HTR-8/SVneo (cell line): ENCODE measurements at regions not wholly inside any gene's neighbourhood (a gene's known extent, or its start where the extent isn't known, plus 50 kb on each side); places are given as distances from the start of the nearest gene placed in this dataset.

ENCODE experiments used
- DNase-seq: peaks from one replicate; pipeline ENCODE4 v3.0.0; 2011; ENCODE audit warnings: low spot score, mixed read lengths; ENCODE audit not compliant: insufficient read length
- FAIRE-seq: peaks from 2 replicates; lab custom pipeline; 2011; peaks lifted over from hg19 to GRCh38; lab: Jason Lieb, UNC

DNA sequence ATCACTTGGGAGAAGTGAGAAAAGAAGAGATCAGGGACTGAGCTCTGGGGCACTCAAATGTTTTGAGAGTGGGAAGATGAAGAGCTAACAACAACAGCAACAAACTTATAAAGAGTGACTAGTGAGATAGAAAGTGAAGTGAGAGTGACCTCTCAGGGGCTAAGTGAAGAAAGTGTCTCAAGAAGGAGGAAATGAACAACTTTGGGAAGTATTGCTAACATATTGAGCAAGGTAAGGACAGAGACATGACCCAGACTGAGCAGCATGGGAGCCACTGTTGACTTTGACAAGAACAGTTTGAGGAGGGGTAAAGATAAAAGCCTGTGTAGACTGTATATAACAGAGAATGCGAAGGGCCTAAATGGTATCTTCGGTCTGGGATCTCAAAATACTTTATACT is 155.1 kb upstream of the BTG1 start:
- FAIRE-seq (no peak), DNase-seq (no peak)

DNA sequence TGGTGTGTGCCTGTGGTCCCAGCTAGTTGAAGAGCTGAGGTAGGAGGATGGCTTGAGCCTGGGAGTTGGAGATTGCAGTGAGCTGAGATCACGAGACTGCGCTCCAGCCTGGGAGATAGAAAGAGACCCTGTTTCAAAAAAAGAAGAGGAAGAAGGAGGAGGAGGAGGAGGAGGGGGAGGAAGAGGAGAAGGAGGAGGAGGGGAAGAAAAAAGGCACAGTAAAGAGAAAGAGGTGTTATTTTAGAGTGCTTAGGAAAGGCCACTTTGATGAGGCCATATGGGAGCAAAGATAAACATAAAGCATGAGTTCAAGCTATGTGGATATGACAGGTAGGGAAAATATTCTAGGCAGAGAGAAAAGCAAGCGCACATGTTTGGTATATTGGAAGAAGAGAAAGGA is 154.1 kb upstream of the BTG1 start:
- DNase-seq, result no peak
- no peak for FAIRE-seq

DNA sequence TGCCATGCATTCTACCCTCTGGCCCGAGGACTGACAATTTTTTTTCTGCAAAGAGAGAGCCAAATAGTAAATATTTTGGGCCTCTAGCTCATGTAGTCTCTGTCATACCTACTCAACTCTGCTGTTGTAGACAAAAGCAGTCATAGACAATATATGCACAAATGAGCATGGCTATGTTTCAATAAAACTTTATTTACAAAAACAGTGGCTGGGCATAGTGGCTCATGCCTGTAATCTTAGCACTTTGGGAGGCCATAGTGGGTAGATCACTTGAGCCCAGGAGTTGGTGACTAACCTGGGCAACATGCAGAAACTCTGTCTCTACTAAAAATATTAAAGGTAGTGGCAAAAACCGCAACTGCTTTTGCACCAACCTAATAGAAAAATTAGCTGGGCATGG is 153.7 kb upstream of the BTG1 start:
- DNase-seq (no peak), FAIRE-seq (no peak)

DNA sequence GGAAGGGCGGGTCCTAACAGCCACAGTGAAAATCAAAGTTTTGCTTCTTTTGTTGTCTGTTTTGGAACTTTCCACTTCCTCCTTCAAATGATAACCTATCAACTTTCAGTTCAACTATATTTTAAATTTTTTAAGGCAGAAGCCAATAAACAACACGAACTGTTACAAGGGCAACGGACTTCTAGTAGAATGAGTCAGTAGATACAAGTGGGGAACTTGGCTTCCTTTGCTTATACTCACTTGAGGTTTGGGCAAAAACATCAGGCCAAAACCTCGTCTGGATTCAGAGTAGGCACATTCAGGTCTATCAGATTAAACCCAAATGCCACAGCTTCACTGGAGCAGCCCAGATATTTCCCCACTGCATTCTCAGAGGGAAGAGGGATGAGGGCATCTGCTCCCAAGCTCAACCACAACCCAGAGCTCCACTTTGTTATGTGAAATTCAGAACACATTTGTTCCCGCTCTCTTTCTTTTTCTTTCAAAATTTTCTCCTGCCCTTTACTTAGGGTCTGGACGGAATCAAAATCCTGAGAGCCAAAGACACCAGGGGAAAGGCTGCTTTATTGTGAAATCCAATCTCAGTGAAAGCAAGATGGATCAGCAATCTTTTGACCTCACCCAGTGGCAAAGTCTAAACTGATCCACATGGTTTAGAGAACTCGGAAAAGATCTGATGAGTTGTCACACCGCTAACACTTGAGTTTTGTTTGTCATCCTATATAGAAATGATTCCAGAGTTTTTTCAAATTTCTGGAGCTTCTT is 152.5 kb upstream of the BTG1 start:
- DNase-seq (no peak), FAIRE-seq (no peak)

DNA sequence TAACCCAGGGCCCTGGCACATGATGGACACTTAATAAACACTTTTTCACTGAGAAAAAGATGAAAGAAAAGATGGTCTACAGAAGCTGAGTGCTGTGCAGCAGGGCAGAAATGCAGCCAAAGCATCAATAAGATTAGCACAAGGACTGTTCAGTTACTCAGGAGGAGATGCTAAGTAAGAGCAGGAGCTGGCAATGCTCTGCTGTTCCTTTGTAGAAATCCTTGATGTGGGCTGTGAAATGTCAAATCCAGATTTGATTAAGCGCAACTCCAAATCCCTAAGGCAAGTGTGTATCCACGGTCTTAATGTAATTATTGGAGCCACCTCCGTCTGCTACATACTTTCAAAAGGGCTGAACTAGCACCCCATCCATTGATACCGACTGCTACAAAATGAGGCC is 151.8 kb upstream of the BTG1 start:
- DNase-seq, result no peak
- no peak for FAIRE-seq

DNA sequence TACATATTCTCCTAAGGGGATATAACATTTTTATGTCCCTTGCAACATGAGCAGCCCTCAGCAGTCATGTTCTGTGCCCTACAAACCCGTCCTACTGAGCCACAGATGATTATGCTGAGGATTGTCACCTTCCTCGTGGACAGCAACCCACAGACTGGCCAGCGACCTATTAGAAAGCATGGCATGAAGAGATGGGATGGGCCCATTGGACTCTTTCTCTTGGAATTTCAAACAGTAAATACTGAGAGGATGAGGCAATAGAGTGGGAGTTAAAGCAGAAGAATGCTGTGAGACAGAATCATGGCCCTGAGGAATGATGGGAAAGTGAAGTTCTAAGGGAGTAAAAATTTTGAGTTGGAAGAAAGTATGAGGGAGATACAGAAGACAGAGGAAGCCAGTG is 149.9 kb upstream of the BTG1 start:
- DNase-seq (no peak), FAIRE-seq (no peak)

DNA sequence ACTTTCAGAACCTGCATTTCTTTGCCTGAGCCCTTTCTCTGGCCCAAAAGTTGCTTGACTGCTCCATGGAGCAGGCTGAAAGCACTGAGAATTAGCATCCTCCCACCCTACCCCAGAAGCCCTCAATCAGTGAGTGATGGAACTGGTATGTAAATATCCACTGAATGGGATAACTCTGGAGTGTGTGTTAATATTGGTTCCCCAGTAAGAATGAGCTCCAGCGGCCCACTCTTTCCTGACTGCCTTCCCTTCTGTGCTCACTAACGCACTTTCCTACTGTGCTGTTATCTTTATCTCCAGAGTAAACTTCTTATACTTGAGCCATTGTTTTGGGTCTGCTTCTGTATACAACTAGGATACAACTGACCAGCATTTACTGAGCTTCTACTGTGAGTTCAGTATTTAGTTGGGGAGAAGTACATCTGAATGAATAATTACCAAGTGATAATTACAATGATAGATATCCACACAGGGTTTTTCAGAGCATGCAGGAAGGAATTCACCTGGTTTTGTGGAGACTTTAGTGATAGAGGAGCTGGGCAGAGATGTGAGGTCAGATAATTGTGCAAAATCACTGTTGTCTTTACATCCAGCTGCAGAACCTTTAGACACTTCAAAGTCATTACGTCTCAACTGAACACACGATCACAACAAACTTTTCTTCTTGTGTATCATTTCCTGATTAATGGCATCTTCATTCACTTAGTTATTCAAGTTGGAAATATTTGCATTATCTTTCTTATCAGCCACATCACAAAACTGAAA is 149.2 kb upstream of the BTG1 start:
- FAIRE-seq, result no peak
- DNase-seq, result no peak

DNA sequence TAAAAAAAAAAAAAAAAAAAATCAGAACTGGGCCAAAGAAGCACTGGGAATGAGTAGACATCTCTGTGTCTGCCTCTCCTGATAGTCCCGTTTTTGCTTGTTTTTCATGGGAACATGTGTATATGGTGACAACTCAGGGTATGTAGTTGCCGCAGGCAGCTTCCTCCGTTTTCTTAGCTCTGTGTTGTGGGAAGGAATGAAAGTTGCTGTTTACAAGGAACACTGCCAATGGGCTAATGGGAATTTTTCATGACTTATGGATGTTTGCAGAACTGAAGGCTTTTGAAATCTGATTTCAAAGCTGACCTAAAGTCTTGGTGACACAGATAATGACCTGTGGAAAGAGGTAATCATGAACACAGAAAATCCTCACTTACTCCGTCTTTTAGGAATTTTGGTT is 146.4 kb upstream of the BTG1 start:
- no peak for DNase-seq
- FAIRE-seq, result no peak

DNA sequence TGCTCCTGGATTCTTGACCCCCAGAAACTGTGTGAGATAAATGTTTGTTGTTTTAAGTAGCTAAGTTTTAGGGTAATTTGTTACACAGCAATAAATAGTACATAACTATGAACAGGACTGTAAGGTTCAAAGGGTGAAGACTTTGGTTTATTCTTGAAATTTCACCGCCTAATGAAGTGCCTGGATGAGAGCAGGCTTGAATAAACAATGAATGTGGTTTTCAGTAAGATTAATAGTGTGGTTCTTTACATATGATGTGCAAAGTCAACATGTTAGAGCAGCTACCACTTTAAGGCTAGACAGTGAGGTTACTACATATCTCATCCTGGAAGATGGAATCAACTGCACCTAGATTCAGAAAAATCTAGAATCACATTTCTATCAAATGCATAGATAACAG is 145.2 kb upstream of the BTG1 start:
- DNase-seq, result no peak
- FAIRE-seq, result no peak

DNA sequence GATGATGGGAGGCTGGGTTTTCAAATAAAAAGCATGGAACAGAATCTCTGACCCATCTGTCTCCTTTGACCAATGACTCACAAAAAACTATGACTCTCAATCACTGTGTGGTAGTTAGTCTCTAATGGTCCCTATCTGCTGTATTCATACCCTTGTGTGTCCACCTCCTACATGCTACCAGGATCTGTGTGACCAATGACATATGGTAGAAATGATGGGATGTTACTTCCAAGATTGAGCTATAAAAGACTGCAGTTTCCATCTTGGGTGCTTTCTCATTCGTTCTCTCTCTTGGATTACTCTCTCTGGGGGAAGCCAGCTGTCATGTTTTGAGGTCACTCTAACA is 144.7 kb upstream of the BTG1 start:
- FAIRE-seq (no peak), DNase-seq (no peak)

DNA sequence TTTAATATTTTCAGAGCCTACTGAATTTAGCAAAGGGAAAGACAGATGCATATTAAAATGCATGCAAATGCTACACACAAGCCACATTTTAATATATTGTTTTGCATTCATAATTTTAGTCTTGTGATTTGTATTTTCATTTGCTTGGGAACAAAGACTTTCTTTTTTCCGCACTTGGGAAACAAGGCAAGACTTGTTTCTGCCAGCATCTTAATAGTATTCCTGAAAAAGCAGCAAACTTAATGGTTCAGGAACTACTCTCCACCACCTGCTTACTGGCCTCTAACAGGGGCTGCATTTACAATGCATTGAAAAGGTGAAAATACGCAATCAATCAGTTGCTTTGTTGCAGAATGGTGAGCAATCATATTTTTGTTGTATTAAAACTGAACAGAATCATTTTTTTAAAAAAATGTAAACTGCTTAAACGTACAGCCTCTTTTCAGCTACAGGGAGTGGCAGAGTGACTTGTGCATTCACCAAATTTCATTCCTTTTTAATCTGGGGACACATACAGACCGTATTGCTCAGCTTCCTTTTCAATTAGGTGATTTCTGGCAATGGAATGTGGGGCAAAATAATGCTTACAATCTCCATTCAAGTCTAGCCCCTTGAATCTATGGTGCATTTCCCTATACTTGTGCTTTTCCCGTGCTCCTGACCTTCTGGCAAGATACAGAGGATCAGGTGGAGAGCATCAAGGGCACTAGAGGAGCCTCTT is 144.1 kb upstream of the BTG1 start:
- peak; percentile 3 for DNase-seq
- no peak for FAIRE-seq

DNA sequence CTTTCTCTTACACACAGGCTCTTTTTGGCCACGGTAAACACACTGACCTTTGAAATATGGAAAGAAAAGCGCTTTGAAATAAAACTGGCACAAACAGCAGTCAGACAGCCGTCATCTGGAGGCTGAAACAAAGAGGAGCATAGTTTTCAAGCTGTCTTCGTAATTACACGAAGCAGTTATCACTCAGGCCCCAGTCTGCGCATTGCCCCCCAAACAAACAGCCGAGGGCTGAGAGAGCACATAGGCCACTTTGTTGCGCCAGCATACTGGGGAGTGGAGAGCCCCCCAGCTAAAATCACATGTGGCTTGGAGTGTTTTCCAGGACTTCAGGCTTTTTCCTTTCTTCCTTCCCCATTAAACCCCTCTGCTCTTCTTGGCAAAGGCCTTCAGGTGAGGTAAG is 142.9 kb upstream of the BTG1 start:
- FAIRE-seq (no peak), DNase-seq (no peak)

DNA sequence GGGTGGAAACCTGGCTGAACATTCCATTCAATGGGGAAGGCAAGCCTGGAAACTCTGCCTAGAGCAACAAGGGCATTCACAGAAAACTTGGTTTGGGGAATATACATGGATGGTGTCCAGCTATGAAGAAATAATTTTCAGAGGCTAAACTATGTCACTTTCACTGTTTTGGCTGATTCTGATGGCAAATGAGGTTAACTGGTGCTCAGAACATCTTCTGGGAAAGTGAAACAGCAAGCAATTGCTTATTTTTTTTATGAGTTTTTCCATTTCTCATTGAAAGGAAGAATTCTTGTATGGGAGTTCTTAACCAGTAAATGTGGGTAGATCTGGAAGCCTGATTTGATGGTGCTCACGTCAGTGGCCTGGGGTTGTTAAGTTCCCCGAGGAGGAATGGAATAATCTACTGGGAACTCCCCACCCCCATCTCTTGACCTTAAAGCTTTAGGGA is 132.8 kb upstream of the BTG1 start:
- FAIRE-seq (no peak), DNase-seq (no peak)

DNA sequence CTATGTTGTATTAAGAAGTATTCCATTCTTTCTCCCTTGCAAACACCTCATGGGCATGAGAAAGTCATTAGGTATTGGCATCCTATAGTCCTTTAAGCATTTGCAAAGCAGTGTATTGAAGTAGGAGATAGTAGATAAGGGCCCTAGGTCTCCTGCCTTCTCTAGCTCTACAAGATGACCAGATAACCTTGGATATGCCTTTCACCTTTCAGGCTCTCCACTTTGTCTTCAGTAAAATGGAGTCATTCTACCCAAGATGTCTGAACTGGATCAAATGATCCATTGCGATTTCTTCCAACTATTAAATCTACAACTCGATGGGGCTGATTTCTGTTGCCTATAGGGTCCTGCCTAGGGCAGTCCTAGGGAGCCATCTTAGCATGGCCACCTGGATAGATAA is 132.1 kb upstream of the BTG1 start:
- DNase-seq (no peak), FAIRE-seq (no peak)

DNA sequence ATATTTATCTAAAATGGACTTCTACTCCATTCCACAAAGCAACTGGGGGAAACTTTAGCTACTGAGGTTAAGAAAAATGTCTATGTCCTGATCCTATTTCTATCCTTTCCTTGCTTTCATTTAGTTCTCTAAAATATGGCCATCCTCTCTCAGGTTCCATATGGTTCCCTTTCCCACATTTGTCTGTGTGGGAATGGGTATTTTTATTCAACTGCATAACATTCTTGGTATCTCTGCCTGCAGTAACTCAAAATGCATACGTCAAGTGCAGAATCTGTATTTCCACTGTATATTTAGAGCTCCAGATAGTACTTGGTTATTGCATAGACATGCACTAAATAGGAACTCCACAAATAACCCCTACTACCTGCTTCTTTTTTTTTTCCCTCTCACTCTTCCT is 130.6 kb upstream of the BTG1 start:
- FAIRE-seq (no peak), DNase-seq (no peak)

DNA sequence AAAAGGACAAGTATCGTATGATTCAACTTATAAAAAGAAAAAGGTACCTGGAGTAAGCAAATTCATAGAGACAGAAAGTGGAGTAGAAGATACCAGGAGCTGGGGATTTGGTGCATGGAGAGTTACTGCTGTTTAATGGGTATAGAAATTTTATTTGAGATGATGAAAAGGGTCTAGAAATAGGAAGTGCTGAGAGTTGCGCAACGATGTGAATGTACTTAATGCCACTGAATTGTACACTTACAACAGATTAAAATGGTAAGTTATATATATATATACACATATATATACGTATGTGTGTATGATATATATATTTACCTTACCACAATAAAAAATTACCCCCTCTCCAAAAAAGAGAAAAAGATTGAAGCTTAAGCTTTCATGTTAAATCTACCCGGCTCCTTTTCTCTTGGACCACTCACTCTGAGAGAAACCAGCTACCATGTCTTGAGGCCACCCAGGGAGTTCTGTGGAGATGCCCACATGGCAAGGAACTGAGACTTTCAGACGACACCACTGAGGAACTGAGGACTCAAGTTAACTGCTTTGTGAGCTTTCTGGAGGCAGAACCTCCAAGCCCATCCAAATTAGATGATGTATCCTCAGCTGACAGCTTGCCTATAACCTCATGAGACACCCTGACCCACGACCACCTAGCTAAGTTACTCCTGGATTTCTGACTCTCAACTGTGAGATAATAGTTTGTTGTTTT is 130.0 kb upstream of the BTG1 start:
- FAIRE-seq (no peak), DNase-seq (no peak)

DNA sequence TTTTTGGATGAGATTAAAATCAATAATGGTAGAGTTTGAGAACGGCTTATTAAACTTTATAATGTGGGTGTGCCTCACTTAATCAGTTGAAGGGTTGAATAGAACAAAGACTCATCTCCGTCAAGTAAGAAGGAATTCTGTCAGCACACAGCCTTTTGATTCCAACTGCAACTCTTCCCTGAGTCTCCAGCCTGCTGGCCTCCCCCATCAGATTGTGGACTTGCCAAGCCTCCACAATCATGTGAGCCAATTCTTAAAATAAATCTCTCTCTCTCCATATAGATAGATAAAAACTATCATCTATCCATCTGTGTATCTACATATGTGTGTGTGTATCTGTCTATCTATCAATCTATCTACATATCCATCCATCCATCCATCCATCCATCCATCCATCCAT is 127.4 kb upstream of the BTG1 start:
- FAIRE-seq (no peak), DNase-seq (no peak)

DNA sequence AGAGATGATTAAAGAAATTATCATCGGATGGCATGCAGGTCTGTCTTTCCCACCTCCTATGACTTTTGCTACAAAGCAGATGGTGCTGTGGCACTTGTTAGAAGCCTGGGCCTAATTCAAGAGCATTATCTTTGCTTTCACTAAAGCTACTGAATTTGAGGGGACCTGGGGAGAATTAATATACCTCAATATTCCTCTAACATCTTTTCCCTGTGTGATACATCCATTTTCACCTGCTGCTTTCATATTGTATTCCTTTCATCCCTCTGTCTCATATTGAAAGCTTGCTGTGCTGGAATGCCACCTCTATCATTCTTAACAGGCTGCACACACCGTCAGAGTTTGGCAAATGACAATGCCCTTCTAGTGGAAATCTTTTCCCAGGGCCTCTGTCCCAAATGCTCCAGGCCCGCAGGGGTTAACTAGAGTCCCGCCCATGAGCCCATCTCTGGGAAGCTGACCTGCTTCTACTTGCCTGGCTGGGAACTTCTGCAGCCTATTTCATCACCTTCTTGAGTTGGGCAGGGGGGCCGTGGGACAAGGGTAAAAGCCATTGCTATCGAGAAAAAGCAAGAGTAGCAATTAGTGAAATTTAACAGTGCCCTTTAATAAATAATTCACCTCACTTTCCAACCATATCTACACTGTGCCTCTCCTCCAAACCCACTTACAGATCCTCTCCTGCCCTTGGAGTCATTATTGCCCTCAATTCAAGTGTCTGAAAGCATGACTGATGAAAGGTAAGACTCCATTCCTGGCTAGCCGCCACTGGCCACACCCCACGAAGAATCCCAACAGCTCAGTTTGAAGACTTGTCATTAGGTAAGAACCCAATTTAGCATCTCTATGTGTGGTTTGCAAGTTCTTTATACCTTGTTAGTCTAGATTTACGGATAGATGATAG is 126.7 kb upstream of the BTG1 start:
- no peak for FAIRE-seq

DNA sequence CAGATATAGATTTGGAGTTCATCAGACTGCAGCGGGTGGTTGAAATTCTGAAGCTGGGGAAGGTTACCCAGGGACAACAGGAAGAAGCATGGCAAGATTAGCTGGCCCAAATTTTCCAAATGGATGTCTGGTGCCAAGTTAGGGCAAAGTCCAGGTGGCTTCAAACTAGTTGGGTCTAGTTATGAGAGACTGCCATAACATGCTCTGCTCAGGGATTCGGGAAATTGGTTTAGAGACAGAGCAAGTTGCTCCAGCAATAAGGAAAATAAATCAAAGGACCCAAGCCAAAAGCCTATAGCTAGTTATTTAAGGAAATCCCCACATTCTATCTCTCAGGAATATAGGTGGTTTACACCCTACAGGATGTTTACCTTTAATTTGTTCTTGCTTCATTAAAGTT is 125.7 kb upstream of the BTG1 start:
- DNase-seq (no peak), FAIRE-seq (no peak)

More for the DNA sequence above, 126.7 kb upstream of the BTG1 start:
- DNase-seq, result no peak

DNA sequence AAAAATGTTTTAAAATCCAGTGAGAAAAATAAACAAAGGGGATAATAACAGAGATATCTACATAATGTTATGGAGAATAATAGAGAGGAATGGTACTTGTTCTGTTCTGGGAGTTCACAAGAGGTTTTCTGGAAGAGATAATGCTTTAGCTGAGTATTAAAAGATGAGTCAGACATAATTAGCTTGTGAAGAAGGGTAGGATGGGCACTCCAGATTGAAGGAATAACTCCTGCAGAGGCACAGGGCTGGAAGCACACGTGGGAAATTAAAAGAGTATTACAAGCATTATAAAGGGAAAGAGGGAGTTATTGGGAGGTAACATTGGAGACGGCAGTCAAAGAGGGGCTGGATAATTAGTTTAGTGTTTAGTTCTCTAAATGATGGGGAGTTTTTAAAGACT is 124.9 kb upstream of the BTG1 start:
- no peak for DNase-seq
- FAIRE-seq, result no peak
